IMR-90 (cell line): ENCODE measurements at regions not wholly inside any gene's neighbourhood (a gene's known extent, or its start where the extent isn't known, plus 50 kb on each side); places are given as distances from the start of the nearest gene placed in this dataset.

ENCODE experiments used
- ATAC-seq: fragments of 200-7000 bp; cut with Tn5 transposase; 2 replicates; pipeline ENCODE4 v1.9.1; 2020; ENCODE audit warnings: low read depth, mild to moderate bottlenecking, moderate library complexity
- BruUV-seq: library from RNA; stranded (reverse); fragments of 400-500 nt; replicated peaks from 2 replicates; lab custom pipeline; 2021; lab: Mats Ljungman, UMichigan
- CTCF ChIA-PET: fragments of 300-600 bp; formaldehyde crosslinking; extraction: SDS; loops from one replicate; lab custom pipeline; 2021; ENCODE audit warnings: antibody characterized with exemption; lab: Yijun Ruan, JAX
- POLR2A ChIA-PET: fragments of 300-600 bp; sonication (Branson Sonifier 250); formaldehyde crosslinking; loops from one replicate; lab custom pipeline; 2022; ENCODE audit warnings: antibody characterized with exemption; ENCODE audit not compliant: unreplicated experiment; lab: Charles Lee
- DNase-seq: peaks from one replicate; pipeline ENCODE4 v3.0.0; 2013
- H2AFZ ChIP-seq: replicated peaks from 2 replicates; pipeline ENCODE3; 2013; ENCODE audit warnings: low read length, mild to moderate bottlenecking; ENCODE audit not compliant: poor library complexity
- H2AK5ac ChIP-seq: 2 replicates; pipeline ENCODE4 v1.6.1; 2013; ENCODE audit warnings: low read depth, low read length, inconsistent platforms
- H2AK9ac ChIP-seq: replicated peaks from 2 replicates; pipeline ENCODE3; 2013; ENCODE audit warnings: mild to moderate bottlenecking, low read depth, low read length, moderate library complexity; ENCODE audit not compliant: poor library complexity
- H2BK120ac ChIP-seq: 2 replicates; pipeline ENCODE4 v1.6.1; 2013; ENCODE audit warnings: low read depth, low read length, inconsistent platforms
- H2BK15ac ChIP-seq: 3 replicates; pipeline ENCODE4 v1.6.1; 2013; ENCODE audit warnings: low read depth, low read length, inconsistent platforms
- H2BK20ac ChIP-seq: 2 replicates; pipeline ENCODE4 v1.6.1; 2013; ENCODE audit warnings: low read depth, mild to moderate bottlenecking, inconsistent platforms, low read length, moderate library complexity
- H2BK5ac ChIP-seq: 2 replicates; pipeline ENCODE4 v1.6.1; 2013; ENCODE audit warnings: mild to moderate bottlenecking, low read depth, low read length, inconsistent platforms; ENCODE audit not compliant: poor library complexity, severe bottlenecking
- H3K14ac ChIP-seq: replicated peaks from 2 replicates; pipeline ENCODE4 v1.6.1; 2013; ENCODE audit warnings: low read depth, low read length, inconsistent platforms
- H3K18ac ChIP-seq: 2 replicates; pipeline ENCODE4 v1.6.1; 2013; ENCODE audit warnings: low read depth, low read length, control low read depth
- H3K23ac ChIP-seq: 2 replicates; pipeline ENCODE4 v1.6.1; 2013; ENCODE audit warnings: low read depth, low read length, inconsistent platforms
- H3K27ac ChIP-seq: 2 replicates; pipeline ENCODE4 v1.5.1; 2013; ENCODE audit warnings: mild to moderate bottlenecking, control low read depth, low read length; ENCODE audit not compliant: insufficient read depth
- H3K27me3 ChIP-seq: 2 replicates; pipeline ENCODE4 v1.6.1; 2013; ENCODE audit warnings: low read length; ENCODE audit not compliant: control insufficient read depth, insufficient read depth
- H3K36me3 ChIP-seq: 2 replicates; pipeline ENCODE4 v1.6.1; 2013; ENCODE audit warnings: low read length, mixed read lengths; ENCODE audit not compliant: control insufficient read depth, insufficient read depth
- H3K4ac ChIP-seq: 2 replicates; pipeline ENCODE4 v1.6.1; 2013; ENCODE audit warnings: low read depth, low read length, inconsistent platforms
- H3K4me1 ChIP-seq: 2 replicates; pipeline ENCODE4 v1.6.1; 2013; ENCODE audit warnings: low read length, mixed read lengths; ENCODE audit not compliant: control insufficient read depth, insufficient read depth
- H3K4me2 ChIP-seq: 2 replicates; pipeline ENCODE4 v1.6.1; 2013; ENCODE audit warnings: low read depth, mild to moderate bottlenecking, control low read depth, low read length, moderate library complexity
- H3K4me3 ChIP-seq: 2 replicates; pipeline ENCODE4 v1.5.1; 2013; ENCODE audit warnings: low read depth, mild to moderate bottlenecking, control low read depth, low read length, moderate library complexity; ENCODE audit not compliant: insufficient read depth
- H3K56ac ChIP-seq: 2 replicates; pipeline ENCODE4 v1.6.1; 2013; ENCODE audit warnings: low read length, inconsistent platforms; ENCODE audit not compliant: insufficient read depth; ENCODE audit errors: extremely low read depth
- H3K79me1 ChIP-seq, 2 experiments: 2 replicates each; pipeline ENCODE4 v1.6.1; 2013; ENCODE audit warnings: low read length in 2 of 2, inconsistent platforms in 1 of 2, low read depth in 1 of 2
- H3K9ac ChIP-seq: 2 replicates; pipeline ENCODE4 v1.6.1; 2013; ENCODE audit warnings: low read depth, low read length, control low read depth
- H3K9me1 ChIP-seq: 2 replicates; pipeline ENCODE4 v1.6.1; 2013; ENCODE audit warnings: low read length, inconsistent platforms; ENCODE audit not compliant: insufficient read depth
- H3K9me3 ChIP-seq: 2 replicates; pipeline ENCODE4 v1.6.1; 2013; ENCODE audit warnings: low read length; ENCODE audit not compliant: control insufficient read depth, insufficient read depth
- H4K20me1 ChIP-seq: 2 replicates; pipeline ENCODE4 v1.6.1; 2013; ENCODE audit warnings: low read length, inconsistent platforms; ENCODE audit not compliant: insufficient read depth
- H4K5ac ChIP-seq: 2 replicates; pipeline ENCODE4 v1.6.1; 2013; ENCODE audit warnings: mild to moderate bottlenecking, low read depth, low read length, control low read depth
- H4K8ac ChIP-seq, 2 experiments: 2 replicates each; pipeline ENCODE4 v1.6.1; 2013; ENCODE audit warnings: low read depth in 2 of 2, low read length in 2 of 2, control low read depth in 1 of 2, inconsistent platforms in 1 of 2
- H4K91ac ChIP-seq: 2 replicates; pipeline ENCODE4 v1.6.1; 2013; ENCODE audit warnings: low read depth, low read length, inconsistent platforms; ENCODE audit not compliant: insufficient read depth
- BHLHE40 ChIP-seq: fragments of 150-350 bp; IDR thresholded peaks from 2 replicates; pipeline ENCODE4 v1.6.1; 2016; ENCODE audit warnings: mild to moderate bottlenecking, low read depth, low read length
- CEBPB ChIP-seq: IDR thresholded peaks from 2 replicates; pipeline ENCODE4 v1.6.1; 2012; ENCODE audit warnings: low read depth, low read length, improper control_type of control experiment
- CHD1 ChIP-seq: IDR thresholded peaks from 2 replicates; pipeline ENCODE4 v1.6.1; 2012; ENCODE audit warnings: low read depth, low read length, improper control_type of control experiment
- ELK1 ChIP-seq: fragments of 150-350 bp; IDR thresholded peaks from 2 replicates; pipeline ENCODE4 v1.6.1; 2016; ENCODE audit warnings: low read depth, mild to moderate bottlenecking, low read length, moderate library complexity, borderline replicate concordance
- FOS ChIP-seq: fragments of 150-350 bp; IDR thresholded peaks from 2 replicates; pipeline ENCODE4 v1.6.1; 2016; ENCODE audit warnings: low read depth, low read length
- MAFK ChIP-seq: IDR thresholded peaks from 2 replicates; pipeline ENCODE4 v1.6.1; 2012; ENCODE audit warnings: low read depth, low read length, improper control_type of control experiment
- MAZ ChIP-seq: IDR thresholded peaks from 2 replicates; pipeline ENCODE4 v1.6.1; 2012; ENCODE audit warnings: low read depth, mild to moderate bottlenecking, low read length, improper control_type of control experiment, moderate library complexity, borderline replicate concordance
- MXI1 ChIP-seq: IDR thresholded peaks from 2 replicates; pipeline ENCODE4 v1.6.1; 2012; ENCODE audit warnings: low read depth, mild to moderate bottlenecking, low read length, moderate library complexity, borderline replicate concordance
- NFE2L2 ChIP-seq: fragments of 150-350 bp; IDR thresholded peaks from 2 replicates; pipeline ENCODE4 v1.6.1; 2016; ENCODE audit warnings: low read depth, mild to moderate bottlenecking, low read length
- POLR2A ChIP-seq: IDR thresholded peaks from 2 replicates; pipeline ENCODE4 v1.6.1; 2012; ENCODE audit warnings: mild to moderate bottlenecking, low read depth, low read length
- RAD21 ChIP-seq: IDR thresholded peaks from 2 replicates; pipeline ENCODE4 v1.6.1; 2012; ENCODE audit warnings: low read length, improper control_type of control experiment
- RCOR1 ChIP-seq: IDR thresholded peaks from 2 replicates; pipeline ENCODE4 v1.6.1; 2012; ENCODE audit warnings: mild to moderate bottlenecking, low read length, improper control_type of control experiment; ENCODE audit not compliant: insufficient replicate concordance
- RFX5 ChIP-seq: IDR thresholded peaks from 2 replicates; pipeline ENCODE4 v1.8.0; 2012; ENCODE audit warnings: low read depth, mild to moderate bottlenecking, low read length, moderate library complexity
- SMC3 ChIP-seq: fragments of 150-350 bp; IDR thresholded peaks from 2 replicates; pipeline ENCODE4 v1.6.1; 2016; ENCODE audit warnings: low read depth, mild to moderate bottlenecking, antibody characterized with exemption, low read length, moderate library complexity
- WGBS, 2 experiments: methylation state at CpG; one replicate each; pipeline versions ENCODE4 v1.1.5 to v1.1.7; 2013; ENCODE audit warnings: missing lambda C conversion rate in 2 of 2; ENCODE audit not compliant: insufficient read length in 1 of 2; ENCODE audit errors: extremely low coverage in 2 of 2; 5-methylcytosine and 5-hydroxymethylcytosine counted together
- dilution Hi-C: fragments of 300-500 bp; cut with HindIII; formaldehyde crosslinking; loops from one replicate; pipeline ENCODE4 v1.14.3; 2018; ENCODE audit warnings: low sequenced_read_pairs; ENCODE audit not compliant: unreplicated experiment
- in situ Hi-C: fragments of 300-500 bp; cut with MboI; formaldehyde crosslinking; loops from 3 replicates; pipeline ENCODE4 v1.14.3; 2019; ENCODE audit warnings: low sequenced_read_pairs, inconsistent platforms, mixed read lengths
- intact Hi-C: fragments of 100-400 bp; cut with micrococcal nuclease; formaldehyde crosslinking; loops from 2 replicates; pipeline ENCODE4 v1.10.0; 2022
- TF ChIP-seq, protein P1 (sequence below): conservative IDR thresholded peaks from 2 replicates; pipeline ENCODE4 v1.5.1; 2012; ENCODE audit warnings: mild to moderate bottlenecking, low read depth, low read length, improper control_type of control experiment
- TF ChIP-seq, protein P2 (sequence below): fragments of 150-350 bp; IDR thresholded peaks from 2 replicates; pipeline ENCODE4 v1.6.1; 2017; ENCODE audit warnings: mild to moderate bottlenecking, antibody characterized with exemption, low read length, low read depth

GRCh38 chr1:60419023-60419422, 345.5 kb upstream of the C1orf87 start:
- in situ Hi-C loops (no loop called here), dilution Hi-C loops (no loop called here), intact Hi-C loops (no loop called here)
- no peaks in the 10 kb centered on the region for H3K36me3 ChIP-seq
- no peak overlapping the region for H3K27ac ChIP-seq
- no peak overlapping the region for H2AK5ac ChIP-seq
- no peaks in the 10 kb centered on the region for H3K4me1 ChIP-seq
- no peak overlapping the region for H4K91ac ChIP-seq
- ChIA-PET CTCF (no interaction called here), POLR2A (no interaction called here)
- H4K8ac ChIP-seq, result no peak overlapping the region
- no peak overlapping the region for H2AK9ac ChIP-seq
- H4K5ac ChIP-seq, result no peak overlapping the region
- H3K79me1 ChIP-seq, result no peaks in the 10 kb centered on the region
- peaks cover 5% of the 10 kb centered on the region for H3K9me3 ChIP-seq
- no peak overlapping the region for H2BK5ac ChIP-seq
- H3K18ac ChIP-seq, result no peak overlapping the region
- H2BK15ac ChIP-seq, result no peak overlapping the region
- no peak overlapping the region for H3K56ac ChIP-seq
- H3K9me1 ChIP-seq, result no peaks in the 10 kb centered on the region
- TF ChIP-seq RFX5, result no peak
- TF ChIP-seq, protein P1, sequence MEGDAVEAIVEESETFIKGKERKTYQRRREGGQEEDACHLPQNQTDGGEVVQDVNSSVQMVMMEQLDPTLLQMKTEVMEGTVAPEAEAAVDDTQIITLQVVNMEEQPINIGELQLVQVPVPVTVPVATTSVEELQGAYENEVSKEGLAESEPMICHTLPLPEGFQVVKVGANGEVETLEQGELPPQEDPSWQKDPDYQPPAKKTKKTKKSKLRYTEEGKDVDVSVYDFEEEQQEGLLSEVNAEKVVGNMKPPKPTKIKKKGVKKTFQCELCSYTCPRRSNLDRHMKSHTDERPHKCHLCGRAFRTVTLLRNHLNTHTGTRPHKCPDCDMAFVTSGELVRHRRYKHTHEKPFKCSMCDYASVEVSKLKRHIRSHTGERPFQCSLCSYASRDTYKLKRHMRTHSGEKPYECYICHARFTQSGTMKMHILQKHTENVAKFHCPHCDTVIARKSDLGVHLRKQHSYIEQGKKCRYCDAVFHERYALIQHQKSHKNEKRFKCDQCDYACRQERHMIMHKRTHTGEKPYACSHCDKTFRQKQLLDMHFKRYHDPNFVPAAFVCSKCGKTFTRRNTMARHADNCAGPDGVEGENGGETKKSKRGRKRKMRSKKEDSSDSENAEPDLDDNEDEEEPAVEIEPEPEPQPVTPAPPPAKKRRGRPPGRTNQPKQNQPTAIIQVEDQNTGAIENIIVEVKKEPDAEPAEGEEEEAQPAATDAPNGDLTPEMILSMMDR, result no peak
- TF ChIP-seq POLR2A, result no peak
- TF ChIP-seq MAFK, result no peak
- TF ChIP-seq CEBPB, result no peak
- TF ChIP-seq MXI1, result no peak
- TF ChIP-seq, protein P2, sequence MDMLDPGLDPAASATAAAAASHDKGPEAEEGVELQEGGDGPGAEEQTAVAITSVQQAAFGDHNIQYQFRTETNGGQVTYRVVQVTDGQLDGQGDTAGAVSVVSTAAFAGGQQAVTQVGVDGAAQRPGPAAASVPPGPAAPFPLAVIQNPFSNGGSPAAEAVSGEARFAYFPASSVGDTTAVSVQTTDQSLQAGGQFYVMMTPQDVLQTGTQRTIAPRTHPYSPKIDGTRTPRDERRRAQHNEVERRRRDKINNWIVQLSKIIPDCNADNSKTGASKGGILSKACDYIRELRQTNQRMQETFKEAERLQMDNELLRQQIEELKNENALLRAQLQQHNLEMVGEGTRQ, result no peak
- no peak for TF ChIP-seq MAZ
- no peak for TF ChIP-seq CHD1
- no peak for TF ChIP-seq NFE2L2
- TF ChIP-seq BHLHE40, result no peak
- no peak for TF ChIP-seq FOS
- TF ChIP-seq RAD21, result no peak
- no peak for TF ChIP-seq SMC3
- no peak for TF ChIP-seq ELK1
- TF ChIP-seq RCOR1, result no peak
- H2BK20ac ChIP-seq, result no peak overlapping the region
- no peak overlapping the region for H3K14ac ChIP-seq
- H3K9ac ChIP-seq, result no peak overlapping the region
- H3K4me2 ChIP-seq, result no peak overlapping the region
- H3K27me3 ChIP-seq, result no peaks in the 10 kb centered on the region
- no CpG with 5 or more reads among the region's 1 CpG for WGBS, 2 experiments
- H3K4ac ChIP-seq, result no peak overlapping the region
- H2AFZ ChIP-seq, result no peak overlapping the region
- ATAC-seq, result no peak
- no TSS peak for BruUV-seq
- H3K4me3 ChIP-seq, result no peak overlapping the region
- no peak overlapping the region for H2BK120ac ChIP-seq
- no peaks in the 10 kb centered on the region for H4K20me1 ChIP-seq
- H3K23ac ChIP-seq, result no peak overlapping the region
- DNase-seq, result no peak
